ENCODE measurements at regions not wholly inside any gene's neighbourhood (a gene's known extent, or its start where the extent isn't known, plus 50 kb on each side); places are given as distances from the start of the nearest gene placed in this dataset.

DNA sequence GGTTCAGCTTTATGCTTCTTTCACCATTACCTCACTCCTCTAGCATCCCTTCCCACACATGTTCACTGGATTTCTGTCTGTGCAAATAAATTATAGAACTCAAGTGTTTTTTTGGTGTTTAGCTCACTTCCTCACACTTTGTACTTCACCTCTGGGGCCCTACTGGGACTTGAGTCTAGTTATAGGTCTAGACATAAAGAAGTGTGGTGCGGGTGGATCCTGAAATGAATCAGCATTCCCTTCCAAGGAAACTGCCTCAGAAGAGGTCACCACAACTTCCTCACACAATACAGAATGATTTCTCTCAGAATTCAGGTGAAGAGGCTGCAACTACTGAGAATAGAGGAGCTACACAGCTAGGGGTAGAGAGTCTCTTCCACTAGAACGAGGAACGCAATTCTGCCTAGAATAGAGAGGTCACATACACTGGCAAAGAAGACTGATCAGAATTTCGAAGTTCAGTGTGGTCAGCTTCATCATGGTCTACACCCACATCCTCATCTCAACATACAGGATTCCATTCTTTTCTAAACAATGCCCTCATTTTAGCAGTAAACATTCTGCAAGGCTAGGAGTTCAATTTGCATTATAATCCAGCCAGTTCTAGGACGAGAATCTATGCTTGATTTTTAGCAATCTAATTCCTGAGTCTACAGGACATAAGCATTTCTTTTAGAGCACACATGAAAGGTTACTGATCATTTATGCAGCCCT lies 938.7 kb upstream of the PHF14 start:
- Histone ChIP-seq H3K9me3 (no peaks in the 10 kb centered on the region), H3K4me1 (no peaks in the 10 kb centered on the region), H3K36me3 (no peaks in the 10 kb centered on the region), H3K27ac (no peak overlapping the region), H3K27me3 (no peaks in the 10 kb centered on the region), H3K4me3 (no peak overlapping the region)
- no peak for DNase-seq
- intact Hi-C loops (cut with DNase I), result no loop called here
- no peak for ATAC-seq
- TF ChIP-seq, protein P1, sequence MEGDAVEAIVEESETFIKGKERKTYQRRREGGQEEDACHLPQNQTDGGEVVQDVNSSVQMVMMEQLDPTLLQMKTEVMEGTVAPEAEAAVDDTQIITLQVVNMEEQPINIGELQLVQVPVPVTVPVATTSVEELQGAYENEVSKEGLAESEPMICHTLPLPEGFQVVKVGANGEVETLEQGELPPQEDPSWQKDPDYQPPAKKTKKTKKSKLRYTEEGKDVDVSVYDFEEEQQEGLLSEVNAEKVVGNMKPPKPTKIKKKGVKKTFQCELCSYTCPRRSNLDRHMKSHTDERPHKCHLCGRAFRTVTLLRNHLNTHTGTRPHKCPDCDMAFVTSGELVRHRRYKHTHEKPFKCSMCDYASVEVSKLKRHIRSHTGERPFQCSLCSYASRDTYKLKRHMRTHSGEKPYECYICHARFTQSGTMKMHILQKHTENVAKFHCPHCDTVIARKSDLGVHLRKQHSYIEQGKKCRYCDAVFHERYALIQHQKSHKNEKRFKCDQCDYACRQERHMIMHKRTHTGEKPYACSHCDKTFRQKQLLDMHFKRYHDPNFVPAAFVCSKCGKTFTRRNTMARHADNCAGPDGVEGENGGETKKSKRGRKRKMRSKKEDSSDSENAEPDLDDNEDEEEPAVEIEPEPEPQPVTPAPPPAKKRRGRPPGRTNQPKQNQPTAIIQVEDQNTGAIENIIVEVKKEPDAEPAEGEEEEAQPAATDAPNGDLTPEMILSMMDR (IDR thresholded peaks at IDR 0.05), result no peak

DNA sequence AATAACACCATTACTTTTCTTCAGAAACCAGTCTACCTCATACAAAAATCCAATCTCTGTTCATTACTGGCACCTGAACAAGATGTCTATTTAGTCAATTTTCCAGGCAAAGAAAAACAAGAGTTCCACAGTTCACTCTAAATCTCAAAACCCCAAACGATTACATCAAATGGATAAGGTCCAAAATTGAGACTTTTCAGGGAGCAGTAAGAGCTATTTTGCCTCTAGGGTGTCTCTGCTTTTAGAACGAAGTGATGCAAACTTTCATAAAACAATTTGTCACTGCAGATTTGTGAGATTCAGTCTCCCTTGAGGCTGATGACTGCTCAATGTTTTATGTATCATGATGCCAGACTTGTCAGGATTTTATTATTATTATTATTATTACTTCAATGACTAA lies 937.0 kb upstream of the PHF14 start:
- H3K36me3 ChIP-seq, result no peaks in the 10 kb centered on the region
- H3K27ac ChIP-seq, result no peak overlapping the region
- intact Hi-C loops (cut with DNase I), result no loop called here
- ATAC-seq (no peak), DNase-seq (no peak)
- TF ChIP-seq, protein P1 (IDR thresholded peaks at IDR 0.05), result no peak
- no peaks in the 10 kb centered on the region for H3K9me3 ChIP-seq
- no peaks in the 10 kb centered on the region for H3K27me3 ChIP-seq
- no peaks in the 10 kb centered on the region for H3K4me1 ChIP-seq
- H3K4me3 ChIP-seq, result no peak overlapping the region

DNA sequence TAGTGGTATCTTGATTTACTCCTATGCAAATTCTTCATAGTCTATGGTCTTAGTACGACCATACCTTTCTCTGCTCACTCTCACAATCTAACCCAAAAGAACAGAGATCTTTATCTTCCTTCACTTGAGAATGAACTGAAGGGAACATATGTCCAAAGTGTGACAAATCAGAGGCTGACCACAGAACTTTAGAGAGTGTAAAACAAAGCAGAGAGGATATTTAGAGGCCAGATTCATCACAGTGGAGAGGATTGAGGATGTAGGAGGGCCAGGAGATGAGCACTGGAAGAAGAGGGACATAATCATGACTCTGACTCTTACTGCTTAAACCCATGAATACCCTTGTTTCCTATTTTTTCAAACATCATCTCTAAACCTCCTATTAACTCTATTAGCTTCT lies 935.3 kb upstream of the PHF14 start:
- TF ChIP-seq, protein P1 (IDR thresholded peaks at IDR 0.05), result no peak
- no peak for DNase-seq
- H3K9me3 ChIP-seq, result no peaks in the 10 kb centered on the region
- H3K4me3 ChIP-seq, result no peak overlapping the region
- ATAC-seq, result no peak
- intact Hi-C loops (cut with DNase I), result no loop called here
- H3K27me3 ChIP-seq, result no peaks in the 10 kb centered on the region
- H3K36me3 ChIP-seq, result no peaks in the 10 kb centered on the region
- H3K4me1 ChIP-seq, result no peaks in the 10 kb centered on the region
- H3K27ac ChIP-seq, result no peak overlapping the region

DNA sequence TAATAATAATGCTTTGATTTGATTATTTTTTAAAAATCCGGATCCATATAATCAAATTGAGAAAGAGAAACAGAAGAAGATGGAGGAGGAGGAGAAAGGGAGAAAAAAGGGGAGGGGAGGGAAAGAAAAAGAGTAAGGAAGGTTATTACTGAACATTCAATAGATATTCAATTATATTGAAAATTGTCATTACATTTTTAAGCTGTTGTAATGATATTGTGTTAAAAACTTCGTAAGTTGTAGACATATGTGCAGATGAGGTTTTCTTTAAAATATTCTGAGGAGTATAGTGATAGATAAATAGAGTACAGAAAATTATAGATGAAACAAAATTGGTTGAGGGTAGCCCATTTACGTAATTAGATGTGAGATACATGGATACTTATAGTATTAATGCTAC lies 933.0 kb upstream of the PHF14 start:
- no peak overlapping the region for H3K27ac ChIP-seq

DNA sequence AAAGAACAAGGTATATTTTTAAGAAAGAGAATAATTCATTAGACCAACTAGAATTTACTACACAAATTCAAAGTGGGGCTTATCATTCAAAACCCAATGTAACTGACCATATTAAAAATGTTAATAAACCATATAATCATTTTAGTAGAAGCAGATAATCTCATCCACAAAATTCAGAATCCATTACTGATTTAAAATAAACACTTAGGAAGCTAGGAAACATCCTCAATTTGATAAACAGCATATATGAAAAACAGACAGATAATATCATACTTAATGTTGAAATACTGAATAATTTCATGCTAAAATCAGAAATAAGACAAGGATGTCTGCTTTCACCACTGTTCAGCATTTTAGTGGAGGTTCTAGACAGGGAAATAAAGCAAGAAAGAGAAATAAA lies 902.8 kb upstream of the PHF14 start:
- no peak overlapping the region for H3K27ac ChIP-seq
- DNase-seq, result no peak
- H3K4me1 ChIP-seq, result no peaks in the 10 kb centered on the region
- no peak for ATAC-seq
- no peak overlapping the region for H3K4me3 ChIP-seq
- no peaks in the 10 kb centered on the region for H3K36me3 ChIP-seq
- TF ChIP-seq, protein P1 (IDR thresholded peaks at IDR 0.05), result no peak
- no peaks in the 10 kb centered on the region for H3K27me3 ChIP-seq
- intact Hi-C loops (cut with DNase I), result no loop called here
- H3K9me3 ChIP-seq, result peaks cover 0 to 2% of the 10 kb centered on the region in 2 donors

More for the DNA sequence above, 933.0 kb upstream of the PHF14 start:
- Histone ChIP-seq H3K27me3 (no peaks in the 10 kb centered on the region), H3K4me3 (no peak overlapping the region), H3K36me3 (no peaks in the 10 kb centered on the region), H3K4me1 (no peaks in the 10 kb centered on the region), H3K9me3 (no peaks in the 10 kb centered on the region)
- TF ChIP-seq, protein P1 (IDR thresholded peaks at IDR 0.05), result no peak
- no peak for ATAC-seq
- no peak for DNase-seq
- intact Hi-C loops (cut with DNase I), result no loop called here

All from left lung (tissue), 4 donors.